Astrocyte of the hippocampus (primary cell): ENCODE measurements at regions not wholly inside any gene's neighbourhood (a gene's known extent, or its start where the extent isn't known, plus 50 kb on each side); places are given as distances from the start of the nearest gene placed in this dataset.

Experiments
- DNase-seq: peaks from one replicate; pipeline ENCODE4 v3.0.0; 2011; ENCODE audit warnings: low read depth, low spot score

- DNase-seq: no peak
Measured at GRCh38 chr18:67654101-67654500, 137.6 kb upstream of the DSEL start.

DNA sequence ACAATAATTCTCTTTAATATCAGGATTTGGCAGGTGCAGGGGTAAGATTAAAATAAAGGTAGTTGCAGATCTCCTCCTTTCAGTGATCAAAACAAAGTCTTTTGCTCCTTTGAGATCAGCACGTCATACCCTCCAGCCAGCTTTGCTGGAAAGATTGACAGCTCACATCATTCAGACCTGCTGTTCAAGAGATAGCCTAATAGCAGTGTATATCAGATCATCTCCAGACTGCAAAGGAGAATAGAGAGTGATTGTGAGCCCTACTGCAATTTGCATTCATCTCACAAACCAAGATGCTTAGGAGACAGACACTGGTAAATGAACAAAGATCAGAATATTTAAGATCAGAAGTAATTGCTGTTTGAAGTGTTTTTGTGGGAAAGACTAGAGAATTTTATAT, 135.8 kb upstream of the DSEL start:
- DNase-seq: no peak

DNA sequence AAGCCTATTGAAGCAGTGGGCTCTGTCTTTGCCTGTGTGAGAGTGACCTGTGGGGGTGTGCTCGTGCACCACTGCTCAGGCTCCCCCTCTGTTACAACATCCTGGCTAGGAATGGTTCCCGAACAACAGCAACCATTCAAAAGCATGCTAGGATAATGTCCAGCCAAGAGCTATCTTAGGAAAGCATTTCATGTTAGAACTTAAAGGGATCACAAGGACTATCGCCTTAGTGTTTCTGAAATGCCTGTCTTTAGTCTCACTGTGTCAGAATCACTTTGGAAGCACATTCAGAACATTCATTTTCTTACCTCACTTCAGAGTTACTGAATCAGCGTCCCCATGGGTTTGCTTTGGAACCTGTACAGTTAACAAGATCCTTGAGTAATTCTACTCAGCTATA, 134.9 kb upstream of the DSEL start:
- peak; percentile 2 for DNase-seq

DNA sequence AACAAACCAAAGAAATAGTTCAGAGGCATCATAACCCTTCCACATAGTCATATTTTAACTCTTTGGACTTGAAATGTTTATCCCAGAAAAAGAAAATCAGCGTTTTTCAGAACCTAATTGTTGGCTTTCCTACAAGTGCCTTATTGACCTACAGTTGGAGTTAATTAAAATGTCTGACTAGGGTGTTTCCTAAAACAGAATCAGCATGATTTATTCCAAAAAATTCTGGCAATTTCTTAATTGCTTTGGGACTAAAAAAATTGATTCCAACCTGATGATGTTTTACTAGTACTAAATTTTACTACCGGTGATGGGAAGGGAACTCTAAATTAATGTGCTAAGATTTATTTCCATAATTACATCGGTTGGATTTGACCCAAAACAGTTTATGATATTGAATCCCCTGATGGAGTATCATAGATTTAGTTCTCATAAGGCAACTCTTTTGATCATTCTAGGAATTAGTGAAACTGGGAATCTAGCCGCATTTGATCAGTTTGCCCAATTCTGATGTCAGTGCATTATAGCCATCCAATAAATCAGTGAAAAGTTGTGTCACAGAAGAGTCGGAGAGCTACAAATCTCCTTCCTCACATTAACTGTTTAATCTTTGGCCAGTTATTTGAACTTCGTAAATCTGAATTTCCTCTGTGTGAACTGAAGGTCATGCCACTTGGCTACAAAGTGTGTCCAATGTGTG, 134.3 kb upstream of the DSEL start:
- no peak for DNase-seq

DNA sequence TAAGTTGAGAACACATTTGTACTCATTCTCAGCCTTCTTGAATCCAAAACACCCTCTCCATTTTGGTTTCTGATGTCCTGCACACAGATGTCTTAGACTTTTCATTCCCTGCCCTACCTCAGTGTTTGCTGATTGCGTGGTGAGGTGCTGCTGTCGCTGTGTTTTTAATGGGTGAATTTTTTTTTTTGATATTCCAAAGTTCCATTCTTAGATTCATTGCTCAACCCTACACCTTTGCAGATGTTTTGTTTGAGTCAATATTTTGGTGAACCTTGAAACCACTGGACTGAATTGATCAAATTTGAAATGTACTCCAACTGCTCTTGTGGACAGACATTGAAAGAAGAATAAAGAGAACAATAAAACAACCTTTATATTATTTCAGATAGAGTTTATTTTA, 130.4 kb upstream of the DSEL start:
- DNase-seq: no peak

- no peak for DNase-seq
Measured at GRCh38 chr18:67644226-67644625, 127.7 kb upstream of the DSEL start.

- no peak for DNase-seq
Measured at GRCh38 chr18:67639872-67640271, 123.4 kb upstream of the DSEL start.

DNA sequence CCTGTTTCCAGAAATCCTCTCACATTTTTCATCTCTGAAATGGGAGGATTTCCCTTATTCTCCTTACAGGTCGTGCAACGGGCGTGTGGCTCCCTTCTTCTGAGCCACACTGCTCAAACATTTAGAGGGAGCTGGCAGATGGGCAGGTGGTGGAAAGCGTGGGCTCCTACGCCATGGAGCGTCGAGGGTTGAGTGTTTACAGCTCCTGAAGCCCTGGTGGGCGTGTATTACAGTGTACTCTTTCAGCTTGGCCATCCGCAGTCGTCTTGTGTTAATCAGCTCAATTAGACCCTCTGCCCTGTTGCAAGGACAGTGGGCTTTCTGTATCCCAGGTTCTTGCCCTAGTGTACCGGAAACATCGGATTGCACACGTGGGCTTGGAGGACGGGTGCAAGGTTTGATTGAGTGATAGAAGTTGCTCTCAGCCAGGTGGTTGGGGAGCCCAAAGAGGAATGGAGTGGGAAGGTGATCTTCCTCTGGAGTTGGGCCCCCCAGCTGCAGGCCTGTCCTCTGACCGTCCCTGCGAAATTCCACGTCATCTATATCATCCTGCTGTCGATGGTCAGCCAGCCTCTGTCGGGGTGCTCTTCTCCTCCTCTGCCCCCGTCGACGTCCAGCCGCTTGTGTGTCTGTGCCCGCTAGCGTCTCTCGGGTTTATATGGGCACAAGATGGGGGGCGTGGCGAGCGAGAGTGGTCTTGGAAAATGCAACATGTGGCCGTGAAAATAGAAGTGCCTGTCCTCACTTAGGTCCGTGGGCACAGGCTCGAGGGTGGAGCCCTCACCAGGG, 120.3 kb upstream of the DSEL start:
- DNase-seq: no peak

DNA sequence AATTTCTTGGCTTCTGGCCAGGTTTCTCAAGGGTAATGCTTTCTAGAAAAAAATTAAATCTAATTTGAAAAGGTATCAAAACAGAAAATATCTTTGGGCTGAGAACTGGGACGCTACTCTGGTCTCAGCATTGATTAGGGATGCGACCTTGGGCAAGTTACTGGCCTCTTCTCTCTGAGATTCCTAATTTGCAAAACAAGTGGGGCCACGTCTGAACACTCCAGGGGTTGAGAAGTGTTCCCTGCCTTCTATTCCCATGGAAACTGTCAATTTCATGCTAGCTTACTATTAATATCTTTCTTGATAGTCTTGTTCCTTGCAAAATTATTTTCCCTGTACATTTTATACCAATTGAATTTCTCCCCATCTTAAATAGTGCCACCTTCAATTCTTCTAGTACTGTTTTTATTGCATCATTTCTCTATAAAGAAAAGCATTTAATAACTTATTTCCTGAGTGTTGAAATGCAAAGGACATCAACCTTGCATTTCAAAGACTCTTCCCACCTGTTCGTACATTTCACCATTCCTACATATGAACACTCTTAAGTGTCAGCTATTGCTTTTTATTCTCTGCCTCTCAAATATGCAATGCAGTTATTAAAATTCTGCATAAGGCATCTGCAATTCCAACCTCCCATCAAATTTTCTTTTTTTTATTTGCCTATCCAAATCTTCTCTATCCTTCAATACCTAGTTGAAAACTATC, 118.3 kb upstream of the DSEL start:
- DNase-seq: no peak

GRCh38 chr18:67633939-67634338, 117.4 kb upstream of the DSEL start:
- DNase-seq: no peak

GRCh38 chr18:67621906-67622305, 105.4 kb upstream of the DSEL start:
- DNase-seq: no peak

DNA sequence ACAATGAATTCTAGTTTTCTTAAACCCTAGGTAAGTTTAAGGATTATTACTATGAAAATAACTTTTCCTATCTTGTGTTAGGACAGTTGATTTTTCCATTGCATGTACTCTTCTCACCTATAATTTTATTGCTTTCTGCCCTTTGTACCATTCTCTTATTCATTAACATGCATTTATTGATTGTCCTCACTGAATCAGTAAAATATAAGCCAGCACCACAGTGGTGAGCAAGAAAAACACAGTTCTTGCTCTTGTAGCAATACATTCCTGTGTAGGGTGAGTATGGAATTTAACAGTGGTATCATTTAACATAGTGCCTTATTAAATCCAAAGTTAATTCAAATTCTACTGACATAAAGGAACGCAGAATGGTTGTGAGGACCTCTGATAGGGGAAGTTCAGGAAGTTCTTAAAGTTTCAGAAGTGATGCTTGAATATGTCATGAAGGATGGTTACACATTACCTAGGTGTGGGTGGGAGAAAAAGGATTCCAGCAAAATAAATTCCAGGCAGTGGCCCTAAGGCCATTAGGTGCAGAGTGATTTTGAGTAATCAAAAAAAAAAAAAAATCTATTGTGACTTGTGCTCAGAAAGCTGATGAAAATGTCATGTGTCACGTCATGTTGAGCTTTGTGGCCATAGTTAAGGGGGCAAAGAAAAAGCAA, 104.7 kb upstream of the DSEL start:
- no peak for DNase-seq

DNA sequence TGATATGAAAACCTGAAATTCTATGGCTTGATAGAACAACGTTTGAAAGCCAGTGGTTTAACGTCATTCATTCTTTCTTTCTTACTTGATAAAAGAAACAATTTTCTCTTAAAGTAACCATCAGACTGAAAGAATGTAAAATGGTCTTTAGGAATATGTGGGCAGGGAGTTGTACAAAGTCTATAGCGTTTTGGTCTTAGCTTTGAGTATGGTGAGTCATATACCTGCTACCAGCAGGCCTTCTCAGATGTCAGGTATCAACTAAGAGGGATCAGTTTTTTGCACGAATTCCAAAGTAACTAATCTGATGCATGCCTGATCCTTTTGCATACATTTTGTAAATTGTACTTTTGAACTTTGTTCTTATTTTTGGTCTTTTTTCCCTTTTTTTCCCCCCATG, 101.5 kb upstream of the DSEL start:
- no peak for DNase-seq

- DNase-seq: no peak
Measured at GRCh38 chr18:67615876-67616275, 99.4 kb upstream of the DSEL start.

DNA sequence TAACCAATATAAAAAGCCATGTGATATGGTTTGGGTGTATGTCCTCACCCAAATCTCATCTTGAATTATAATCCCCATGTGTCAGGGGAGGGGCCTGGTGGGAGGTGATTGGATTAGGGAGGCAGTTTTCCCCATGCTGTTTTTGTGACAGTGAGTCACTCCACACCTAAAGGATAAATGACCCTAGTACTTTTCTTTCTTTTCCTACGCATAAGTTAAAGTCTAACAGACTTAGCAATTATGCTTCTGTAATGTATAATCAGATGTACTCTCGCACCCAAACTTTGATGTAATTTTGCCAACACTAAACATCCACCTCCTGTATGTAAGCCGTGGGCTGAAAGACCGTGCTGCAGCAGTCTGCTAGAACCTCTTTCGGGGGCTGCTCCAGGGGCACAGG, 97.2 kb upstream of the DSEL start:
- DNase-seq: no peak

GRCh38 chr18:67612281-67612680, 95.8 kb upstream of the DSEL start:
- DNase-seq: no peak

GRCh38 chr18:67608615-67609273, 92.2 kb upstream of the DSEL start:
- DNase-seq: peak; percentile 65

DNA sequence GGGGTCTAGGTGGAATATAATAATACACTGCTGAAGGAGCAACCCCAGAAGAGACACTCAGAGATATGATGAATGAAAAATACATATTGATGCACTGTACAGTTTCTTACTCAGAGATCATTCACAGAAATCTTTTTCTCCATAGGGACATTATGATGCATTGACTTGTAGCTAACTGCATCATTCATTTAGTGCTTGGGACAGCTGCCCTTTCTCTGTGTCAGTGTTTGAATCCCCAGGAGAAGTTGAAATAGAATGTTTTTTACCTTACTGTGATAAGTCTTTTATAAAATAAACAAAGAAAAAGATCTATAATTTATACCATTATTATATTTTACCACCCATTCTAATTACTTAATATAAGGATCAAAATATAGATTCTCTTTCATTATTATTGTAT, 91.7 kb upstream of the DSEL start:
- DNase-seq: no peak

- peak; percentile 61 for DNase-seq
Measured at GRCh38 chr18:67600181-67601180, 84.0 kb upstream of the DSEL start.

- peak; percentile 42 for DNase-seq
Measured at GRCh38 chr18:67599277-67599676, 82.8 kb upstream of the DSEL start.
